Activated naive CD8-positive, alpha-beta T cell treated with anti-CD3 and anti-CD28 coated beads for 36 hours (primary cell): ENCODE measurements at regions not wholly inside any gene's neighbourhood (a gene's known extent, or its start where the extent isn't known, plus 50 kb on each side); places are given as distances from the start of the nearest gene placed in this dataset.

Source experiments
- DNase-seq: peaks from one replicate; pipeline ENCODE4 v3.0.0; 2021
- H3K27ac Mint-ChIP-seq: one replicate; pipeline ENCODE4 v1.8.0; 2022; ENCODE audit warnings: mild to moderate bottlenecking, moderate library complexity, mixed read lengths
- H3K27me3 Mint-ChIP-seq: one replicate; pipeline ENCODE4 v1.8.0; 2022; ENCODE audit warnings: mild to moderate bottlenecking, mixed read lengths
- H3K36me3 Mint-ChIP-seq: one replicate; pipeline ENCODE4 v1.8.0; 2021; ENCODE audit warnings: mild to moderate bottlenecking, mixed read lengths
- H3K4me1 Mint-ChIP-seq: one replicate; pipeline ENCODE4 v1.8.0; 2021; ENCODE audit warnings: mixed read lengths
- H3K4me3 Mint-ChIP-seq: one replicate; pipeline ENCODE4 v1.8.0; 2022; ENCODE audit warnings: mild to moderate bottlenecking, moderate library complexity, mixed read lengths
- H3K9me3 Mint-ChIP-seq: one replicate; pipeline ENCODE4 v1.8.0; 2022; ENCODE audit warnings: mixed read lengths

DNA sequence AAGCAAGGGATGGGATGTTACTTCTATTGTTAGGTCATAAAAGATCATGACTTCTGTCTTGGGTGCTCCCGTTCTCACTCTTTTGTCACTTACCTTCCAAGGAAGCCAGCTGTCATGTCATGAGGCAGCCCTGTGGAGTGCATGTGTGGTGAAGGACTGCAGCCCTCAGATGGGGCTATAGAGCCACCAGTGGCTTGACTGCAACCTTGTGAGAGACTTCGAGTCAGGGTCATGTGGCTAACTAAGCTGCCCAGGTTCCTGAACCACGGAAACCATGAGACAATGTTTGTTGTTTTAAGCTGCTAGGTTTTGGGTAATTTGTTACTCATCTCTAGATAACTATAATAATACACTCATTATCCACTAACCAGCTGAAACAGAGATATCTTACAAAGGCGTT, 477.1 kb downstream of the BTBD3 start:
- DNase-seq: no peak
- no peaks in the 10 kb centered on the region for H3K36me3 Mint-ChIP-seq
- H3K9me3 Mint-ChIP-seq: peaks cover 7% of the 10 kb centered on the region
- no peaks in the 10 kb centered on the region for H3K4me1 Mint-ChIP-seq
- no peak overlapping the region for H3K27ac Mint-ChIP-seq
- no peak overlapping the region for H3K4me3 Mint-ChIP-seq
- no peaks in the 10 kb centered on the region for H3K27me3 Mint-ChIP-seq

DNA sequence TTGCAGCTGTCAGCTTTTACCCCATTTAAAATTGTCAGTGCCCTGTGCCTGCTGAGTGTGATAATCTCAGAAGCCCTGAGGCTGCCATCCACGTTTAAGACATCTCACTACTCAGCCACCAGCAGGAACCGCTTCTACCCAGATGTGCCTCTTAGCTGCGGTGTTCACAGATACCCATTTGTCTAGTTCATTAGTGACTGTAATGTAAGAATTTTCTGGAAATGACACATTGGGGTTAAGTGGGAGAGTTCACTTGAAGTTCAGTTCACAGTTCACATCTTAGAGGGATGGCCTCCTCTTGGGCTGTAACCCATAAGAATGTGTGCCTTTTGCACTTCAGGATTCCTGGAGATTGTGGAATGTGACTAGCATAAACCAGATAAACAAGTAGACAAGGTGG, 477.7 kb downstream of the BTBD3 start:
- DNase-seq: no peak
- no peaks in the 10 kb centered on the region for H3K27me3 Mint-ChIP-seq
- no peaks in the 10 kb centered on the region for H3K36me3 Mint-ChIP-seq
- no peaks in the 10 kb centered on the region for H3K4me1 Mint-ChIP-seq
- no peak overlapping the region for H3K27ac Mint-ChIP-seq
- peaks cover 6% of the 10 kb centered on the region for H3K9me3 Mint-ChIP-seq
- no peak overlapping the region for H3K4me3 Mint-ChIP-seq

DNA sequence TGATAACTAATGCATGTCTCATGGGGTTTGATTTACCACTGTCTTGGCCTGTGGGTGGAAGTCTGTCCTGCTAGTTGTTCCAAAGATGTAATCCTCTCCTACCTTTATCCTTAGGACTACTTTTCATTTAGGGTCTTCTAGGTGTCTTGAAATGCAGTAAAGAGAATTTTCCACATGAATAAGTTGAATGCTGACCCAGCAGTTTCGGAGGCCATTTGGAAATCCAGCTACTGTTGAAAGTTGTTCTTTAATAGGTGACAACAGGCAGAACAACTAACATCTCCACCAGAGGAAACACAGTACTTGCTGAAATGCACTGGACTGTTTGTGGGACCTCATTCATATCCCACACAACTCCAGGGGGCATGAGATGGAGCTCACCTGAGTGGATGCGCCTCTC, 478.1 kb downstream of the BTBD3 start:
- Mint-ChIP-seq H3K9me3 (peaks cover 5% of the 10 kb centered on the region), H3K36me3 (no peaks in the 10 kb centered on the region), H3K4me1 (no peaks in the 10 kb centered on the region), H3K4me3 (no peak overlapping the region), H3K27ac (no peak overlapping the region), H3K27me3 (no peaks in the 10 kb centered on the region)
- no peak for DNase-seq

DNA sequence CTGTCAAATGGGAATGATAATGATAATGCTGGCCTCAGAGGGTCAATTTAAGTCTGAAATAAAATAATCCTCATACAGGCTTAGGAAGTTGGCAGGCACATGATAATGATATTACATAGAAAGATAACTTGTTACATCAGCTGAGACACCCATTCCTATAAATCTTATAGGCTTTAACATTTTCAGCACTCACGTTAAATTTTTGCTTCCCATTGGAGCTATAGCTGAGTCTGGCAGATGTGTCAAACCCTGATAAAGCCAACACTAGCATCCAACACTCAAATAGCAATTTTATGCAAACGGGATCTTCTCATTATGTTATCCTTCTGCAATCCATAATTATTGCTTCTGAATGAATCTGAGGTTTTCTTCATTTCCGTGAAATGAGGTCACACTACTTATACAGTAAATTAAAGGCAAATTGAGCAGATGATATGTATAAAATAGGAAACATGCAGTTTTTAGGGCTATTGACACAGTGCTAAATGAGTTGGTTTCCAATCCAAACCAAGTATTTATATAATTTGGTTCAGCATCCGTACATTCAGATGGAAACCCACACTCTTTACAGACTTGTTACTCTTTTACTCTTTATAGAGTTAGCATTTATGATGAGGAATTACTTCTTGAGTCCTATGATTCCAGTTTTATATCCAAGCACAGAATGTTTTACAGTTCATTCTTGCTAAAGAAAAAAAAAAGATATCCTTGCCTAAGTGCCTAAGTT, 481.6 kb downstream of the BTBD3 start:
- Mint-ChIP-seq H3K27ac (no peak overlapping the region), H3K36me3 (no peaks in the 10 kb centered on the region), H3K9me3 (peaks cover 12% of the 10 kb centered on the region), H3K4me3 (no peak overlapping the region), H3K27me3 (no peaks in the 10 kb centered on the region), H3K4me1 (no peaks in the 10 kb centered on the region)
- DNase-seq: no peak

DNA sequence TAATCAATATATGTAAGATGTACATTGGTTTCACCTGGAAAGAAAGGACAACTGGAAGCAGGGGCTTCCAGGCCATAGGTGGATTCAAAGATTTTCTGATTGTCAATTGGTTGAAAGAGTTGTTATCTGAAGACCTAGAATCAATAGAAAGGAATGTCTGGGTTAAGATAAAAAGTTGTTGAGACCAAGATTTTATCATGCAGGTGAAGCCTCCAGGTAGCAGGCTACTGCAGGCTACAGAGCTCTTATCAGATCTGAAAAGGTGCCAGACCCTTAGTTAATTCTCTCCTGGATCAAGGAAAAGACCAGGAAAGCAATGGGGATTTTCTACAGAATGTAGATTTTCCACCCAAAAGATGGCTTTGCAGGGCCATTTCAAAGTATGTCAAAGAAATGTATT, 487.2 kb downstream of the BTBD3 start:
- DNase-seq: no peak
- no peaks in the 10 kb centered on the region for H3K4me1 Mint-ChIP-seq
- H3K4me3 Mint-ChIP-seq: no peak overlapping the region
- H3K27me3 Mint-ChIP-seq: no peaks in the 10 kb centered on the region
- H3K27ac Mint-ChIP-seq: no peak overlapping the region
- H3K9me3 Mint-ChIP-seq: peaks cover 21% of the 10 kb centered on the region
- no peaks in the 10 kb centered on the region for H3K36me3 Mint-ChIP-seq

DNA sequence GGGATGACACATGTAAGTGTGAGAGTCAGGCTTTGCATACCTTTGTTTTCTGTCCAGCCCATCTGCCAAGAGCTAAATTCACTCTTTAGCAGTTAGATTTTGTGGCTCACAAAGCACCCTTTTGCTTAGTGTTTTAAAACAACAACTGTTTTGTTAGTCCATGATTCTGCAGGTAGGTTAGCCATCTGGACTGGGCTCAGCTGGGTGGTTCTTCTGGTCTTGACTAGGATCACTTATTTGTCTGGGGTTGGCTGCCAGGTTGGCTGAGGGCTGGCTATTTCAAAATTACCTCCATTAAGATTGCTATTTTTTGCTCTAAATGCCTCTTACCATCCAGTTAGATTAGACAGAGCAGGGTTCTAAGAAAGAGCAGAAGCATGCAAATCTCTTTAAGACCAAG, 489.3 kb downstream of the BTBD3 start:
- Mint-ChIP-seq H3K27me3 (no peaks in the 10 kb centered on the region), H3K4me1 (no peaks in the 10 kb centered on the region), H3K4me3 (no peak overlapping the region), H3K9me3 (peaks cover 22% of the 10 kb centered on the region), H3K36me3 (no peaks in the 10 kb centered on the region), H3K27ac (no peak overlapping the region)
- no peak for DNase-seq

DNA sequence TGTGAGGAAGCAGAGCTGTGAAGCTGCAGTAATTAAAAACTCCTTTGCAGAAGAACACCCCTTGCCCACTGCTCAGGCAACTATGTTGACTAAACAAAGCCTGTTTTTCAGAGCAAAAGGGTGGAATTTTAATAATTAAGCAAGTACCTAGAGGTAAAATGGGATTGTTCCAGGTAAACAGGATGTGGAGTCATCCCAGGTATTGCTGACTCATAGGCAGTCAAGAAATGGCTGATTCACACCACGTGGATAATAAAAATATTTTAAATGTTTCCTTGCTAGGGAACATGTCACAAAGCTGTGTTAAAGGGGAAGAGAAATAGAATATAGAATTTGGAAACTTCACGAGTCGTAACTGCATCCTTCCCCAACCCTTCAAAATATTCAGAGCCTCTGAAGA, 491.8 kb downstream of the BTBD3 start:
- H3K4me1 Mint-ChIP-seq: no peaks in the 10 kb centered on the region

DNA sequence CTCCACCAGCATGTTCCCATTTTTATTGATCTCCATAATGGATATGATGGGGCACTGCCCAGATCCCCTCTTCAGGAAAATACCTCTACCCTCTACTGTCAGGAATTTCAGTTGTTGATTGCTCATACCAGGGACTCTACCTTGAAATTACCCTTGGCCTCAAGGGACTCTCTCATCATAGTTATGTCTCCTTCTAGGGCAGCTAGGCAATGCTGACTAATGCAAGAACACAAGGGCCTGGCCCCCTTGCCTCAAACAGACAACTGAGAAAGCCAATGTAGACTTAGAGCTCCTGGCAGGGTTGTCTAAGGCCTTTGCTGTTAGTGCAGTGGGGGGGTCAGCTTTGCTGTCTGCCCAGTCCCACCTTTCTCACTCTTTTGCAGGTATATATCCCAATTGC, 493.1 kb downstream of the BTBD3 start:
- H3K27ac Mint-ChIP-seq: no peak overlapping the region
- H3K36me3 Mint-ChIP-seq: no peaks in the 10 kb centered on the region
- no peak overlapping the region for H3K4me3 Mint-ChIP-seq
- H3K9me3 Mint-ChIP-seq: peaks cover 15% of the 10 kb centered on the region
- no peak for DNase-seq
- no peaks in the 10 kb centered on the region for H3K4me1 Mint-ChIP-seq
- no peaks in the 10 kb centered on the region for H3K27me3 Mint-ChIP-seq

More for the DNA sequence above, 491.8 kb downstream of the BTBD3 start:
- DNase-seq: no peak
- no peak overlapping the region for H3K4me3 Mint-ChIP-seq
- no peaks in the 10 kb centered on the region for H3K36me3 Mint-ChIP-seq
- no peaks in the 10 kb centered on the region for H3K27me3 Mint-ChIP-seq
- H3K27ac Mint-ChIP-seq: no peak overlapping the region
- H3K9me3 Mint-ChIP-seq: peaks cover 16% of the 10 kb centered on the region

DNA sequence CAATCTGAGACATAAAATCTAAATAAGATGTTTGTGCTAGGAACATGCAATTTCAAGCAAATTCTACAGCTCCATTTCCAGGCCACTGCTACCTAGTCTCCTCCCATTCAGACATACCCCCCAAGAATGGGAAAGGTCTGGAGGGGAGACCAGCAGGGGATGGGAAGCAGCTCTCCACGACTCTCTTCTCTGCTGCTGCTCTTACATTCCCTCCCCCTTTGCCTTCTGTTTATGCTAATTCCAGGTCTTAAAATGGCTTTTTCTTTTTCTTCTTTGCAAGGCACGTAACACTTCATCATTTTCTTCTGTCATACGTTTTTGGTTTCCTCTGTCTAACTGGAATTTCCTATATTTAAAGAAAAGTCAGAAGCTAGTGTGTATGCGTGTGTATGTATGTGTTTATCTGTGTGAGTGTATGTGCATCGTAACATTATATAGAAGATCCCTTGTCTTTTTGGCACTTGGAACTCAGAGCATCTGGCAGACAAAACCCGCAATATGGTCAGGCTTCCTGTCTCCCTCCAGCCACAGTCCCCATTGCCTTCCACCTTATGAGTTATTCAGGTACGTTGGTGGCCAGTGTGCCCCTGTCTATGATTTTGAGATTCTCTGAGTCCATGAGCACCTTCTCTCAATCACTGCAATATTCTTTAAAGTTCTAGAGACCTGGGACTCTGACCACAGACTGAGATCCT, 493.7 kb downstream of the BTBD3 start:
- no peak for DNase-seq
- no peaks in the 10 kb centered on the region for H3K27me3 Mint-ChIP-seq
- H3K4me3 Mint-ChIP-seq: no peak overlapping the region
- no peaks in the 10 kb centered on the region for H3K4me1 Mint-ChIP-seq
- peaks cover 15% of the 10 kb centered on the region for H3K9me3 Mint-ChIP-seq
- no peak overlapping the region for H3K27ac Mint-ChIP-seq
- H3K36me3 Mint-ChIP-seq: no peaks in the 10 kb centered on the region

DNA sequence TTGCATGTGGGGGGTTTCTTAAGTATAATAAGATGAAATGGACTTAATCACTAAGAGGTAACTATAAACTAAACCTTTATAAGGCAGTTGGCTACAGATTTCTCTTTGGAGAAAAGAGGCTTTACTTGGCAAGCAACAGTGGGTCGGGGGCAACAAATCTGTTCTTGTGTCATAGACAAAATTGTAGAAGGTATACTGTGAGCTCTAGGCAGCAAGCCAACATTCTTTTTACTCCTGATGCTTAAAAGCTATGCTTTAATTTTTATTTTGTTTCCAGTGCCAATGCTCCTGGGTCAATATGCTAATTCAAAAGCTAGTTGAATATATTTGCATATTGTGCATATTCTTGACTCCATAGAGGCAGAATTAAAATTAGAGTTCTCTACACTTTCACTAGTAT, 495.4 kb downstream of the BTBD3 start:
- DNase-seq: no peak
- no peaks in the 10 kb centered on the region for H3K4me1 Mint-ChIP-seq
- H3K36me3 Mint-ChIP-seq: no peaks in the 10 kb centered on the region
- peaks cover 12% of the 10 kb centered on the region for H3K9me3 Mint-ChIP-seq
- no peaks in the 10 kb centered on the region for H3K27me3 Mint-ChIP-seq
- H3K4me3 Mint-ChIP-seq: no peak overlapping the region
- no peak overlapping the region for H3K27ac Mint-ChIP-seq

DNA sequence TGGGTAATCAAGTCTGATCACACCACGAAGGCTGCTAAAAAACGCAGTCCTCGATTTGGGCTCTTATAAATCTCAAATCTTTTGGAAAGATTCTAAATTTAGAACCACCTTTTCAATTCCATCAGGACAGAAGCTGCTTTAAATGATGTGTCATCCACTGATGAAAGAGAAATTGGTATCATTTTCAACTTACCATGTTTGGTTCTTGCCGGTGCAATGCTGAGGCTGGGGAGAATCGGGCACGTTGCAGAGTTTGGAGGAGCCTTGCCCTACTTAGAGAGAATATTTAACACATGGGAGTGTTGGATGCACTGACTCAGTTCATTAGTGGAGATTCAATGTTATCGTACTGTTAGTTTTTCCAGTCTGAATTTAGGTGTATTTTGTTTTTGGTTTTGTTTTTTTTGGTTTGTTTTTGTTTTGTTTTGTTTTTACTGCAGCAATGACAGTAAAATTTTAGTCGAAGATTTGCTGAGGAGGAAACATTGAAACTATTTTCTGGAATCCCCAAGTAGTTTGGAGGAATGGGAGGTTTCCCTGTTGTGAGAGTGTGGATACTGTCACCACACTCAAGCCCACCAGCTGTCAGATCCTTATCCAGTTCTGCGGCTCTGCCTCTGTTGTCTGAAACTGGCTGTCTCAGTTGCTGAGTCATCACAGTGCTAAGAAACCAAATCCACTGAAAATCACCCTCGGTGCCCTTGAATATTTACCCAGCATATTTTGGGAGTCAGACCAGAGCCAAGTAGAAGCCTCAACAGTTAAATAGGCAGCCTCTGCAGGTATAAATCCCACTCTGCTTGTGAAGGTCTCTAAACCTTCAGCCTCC, 497.0 kb downstream of the BTBD3 start:
- no peak for DNase-seq
- Mint-ChIP-seq H3K9me3 (peaks cover 9% of the 10 kb centered on the region), H3K4me1 (no peaks in the 10 kb centered on the region), H3K27me3 (no peaks in the 10 kb centered on the region), H3K27ac (no peak overlapping the region), H3K4me3 (no peak overlapping the region), H3K36me3 (no peaks in the 10 kb centered on the region)

DNA sequence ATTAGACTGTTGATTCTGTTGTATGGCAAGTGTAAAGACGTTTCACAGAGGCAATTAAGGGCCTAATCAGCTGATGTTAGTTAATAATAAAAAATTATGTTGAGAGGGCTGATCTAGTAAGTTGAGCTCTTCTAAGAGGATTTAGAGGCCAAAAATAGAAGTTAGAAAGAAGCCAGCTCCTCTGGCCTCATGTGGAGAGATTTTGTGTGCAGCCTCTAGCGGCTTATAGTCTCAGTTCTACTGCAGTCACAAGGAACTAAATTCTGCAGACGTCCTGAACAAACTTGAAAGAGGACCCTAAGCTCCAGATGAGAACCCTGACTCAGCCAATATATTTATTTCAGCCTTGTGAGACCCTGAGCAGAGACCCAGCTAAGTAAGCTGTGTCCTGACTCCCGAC, 498.6 kb downstream of the BTBD3 start:
- no peaks in the 10 kb centered on the region for H3K27me3 Mint-ChIP-seq
- no peaks in the 10 kb centered on the region for H3K36me3 Mint-ChIP-seq
- H3K4me1 Mint-ChIP-seq: no peaks in the 10 kb centered on the region
- H3K9me3 Mint-ChIP-seq: peaks cover 5% of the 10 kb centered on the region
- DNase-seq: no peak
- H3K4me3 Mint-ChIP-seq: no peak overlapping the region
- no peak overlapping the region for H3K27ac Mint-ChIP-seq

DNA sequence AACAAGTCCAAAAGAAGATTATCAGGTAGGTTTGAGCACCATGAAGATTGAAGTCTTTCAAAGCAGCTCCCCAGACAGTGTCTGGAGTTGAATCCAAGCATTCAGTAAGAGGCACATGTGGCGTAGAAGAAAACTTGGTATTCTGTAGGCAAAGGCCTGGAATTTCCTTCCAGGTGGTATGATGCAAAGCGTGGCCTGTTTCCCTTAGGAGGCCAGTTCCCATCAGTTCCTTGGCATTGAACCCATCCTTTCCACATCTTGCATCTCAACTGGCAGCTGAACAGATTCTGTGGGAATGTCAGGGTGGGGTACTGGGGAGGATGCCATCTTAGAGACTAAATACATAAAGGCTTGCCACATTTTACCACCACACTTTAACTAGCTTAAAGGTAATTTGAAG, 516.0 kb downstream of the BTBD3 start:
- peaks cover 2% of the 10 kb centered on the region for H3K9me3 Mint-ChIP-seq
- H3K4me3 Mint-ChIP-seq: no peak overlapping the region
- no peak overlapping the region for H3K27ac Mint-ChIP-seq
- no peaks in the 10 kb centered on the region for H3K27me3 Mint-ChIP-seq
- no peaks in the 10 kb centered on the region for H3K36me3 Mint-ChIP-seq
- DNase-seq: no peak
- H3K4me1 Mint-ChIP-seq: no peaks in the 10 kb centered on the region

DNA sequence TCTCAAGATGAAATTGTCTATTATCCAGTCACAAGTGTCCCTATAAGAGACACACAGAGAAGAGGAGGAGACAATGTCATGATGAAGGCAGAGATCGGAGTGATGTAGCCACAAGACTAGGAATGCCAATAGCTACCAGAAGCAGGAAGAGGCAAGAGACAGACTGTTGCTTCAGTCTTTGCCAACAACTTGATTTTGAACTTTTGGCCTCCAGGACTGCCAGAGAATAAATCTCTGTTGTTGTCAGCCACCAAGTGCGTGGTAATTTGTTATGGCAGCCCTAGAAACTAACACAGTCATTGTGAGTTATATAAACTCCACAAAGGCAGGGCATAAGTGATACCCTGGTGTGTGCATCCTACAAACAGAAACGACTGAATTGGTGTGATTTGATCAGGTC, 517.0 kb downstream of the BTBD3 start:
- no peaks in the 10 kb centered on the region for H3K4me1 Mint-ChIP-seq
- no peak overlapping the region for H3K27ac Mint-ChIP-seq

DNA sequence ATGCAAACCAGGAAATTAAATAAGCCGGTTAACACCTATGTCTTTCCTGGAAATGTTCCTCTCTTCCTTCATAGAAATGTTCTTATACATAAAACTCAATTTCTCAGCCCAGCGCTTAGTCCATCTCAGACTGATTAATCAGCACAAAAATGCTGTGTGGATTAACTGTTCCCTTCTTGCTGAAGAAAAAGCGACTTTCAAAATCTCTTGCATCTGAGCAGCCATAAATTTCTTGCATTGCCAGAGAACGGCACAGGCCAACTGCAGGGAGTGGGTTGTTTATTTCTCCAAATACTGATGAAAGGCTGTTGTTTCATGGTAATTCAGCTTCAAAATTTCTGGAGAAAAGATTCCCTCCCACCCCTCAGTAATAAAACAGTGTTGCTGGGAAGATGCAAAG, 517.6 kb downstream of the BTBD3 start:
- Mint-ChIP-seq H3K9me3 (peaks cover 5% of the 10 kb centered on the region), H3K27ac (no peak overlapping the region), H3K4me1 (no peaks in the 10 kb centered on the region), H3K36me3 (no peaks in the 10 kb centered on the region), H3K27me3 (no peaks in the 10 kb centered on the region), H3K4me3 (no peak overlapping the region)
- no peak for DNase-seq

More for the DNA sequence above, 517.0 kb downstream of the BTBD3 start:
- DNase-seq: no peak
- peaks cover 2% of the 10 kb centered on the region for H3K9me3 Mint-ChIP-seq
- no peak overlapping the region for H3K4me3 Mint-ChIP-seq
- no peaks in the 10 kb centered on the region for H3K36me3 Mint-ChIP-seq
- no peaks in the 10 kb centered on the region for H3K27me3 Mint-ChIP-seq
